WTC11 (cell line): ENCODE measurements at regions not wholly inside any gene's neighbourhood (a gene's known extent, or its start where the extent isn't known, plus 50 kb on each side); places are given as distances from the start of the nearest gene placed in this dataset.

Source experiments
- ATAC-seq: fragments of 200-7000 bp; cut with Tn5 transposase; 2 replicates; pipeline ENCODE4 v1.10.0; 2021; ENCODE audit warnings: mild to moderate bottlenecking, moderate library complexity
- CTCF ChIA-PET: fragments of 300-600 bp; sonication (Branson Sonifier 250); formaldehyde crosslinking; loops from one replicate; lab custom pipeline; 2021; ENCODE audit warnings: antibody characterized with exemption; lab: Charles Lee
- POLR2A ChIA-PET: fragments of 350-600 bp; sonication (Branson Sonifier 250); formaldehyde crosslinking; loops from one replicate; lab custom pipeline; 2021; ENCODE audit warnings: antibody characterized with exemption; lab: Charles Lee
- DNase-seq: peaks from one replicate; pipeline ENCODE4 v3.0.0; 2021; ENCODE audit warnings: low spot score
- H3K27ac Mint-ChIP-seq: 2 replicates; pipeline ENCODE4 v1.8.0; 2021; ENCODE audit warnings: mixed read lengths
- H3K27me3 Mint-ChIP-seq: 2 replicates; pipeline ENCODE4 v1.8.0; 2021; ENCODE audit warnings: low read depth, mild to moderate bottlenecking, moderate library complexity, mixed read lengths
- H3K36me3 Mint-ChIP-seq: 2 replicates; pipeline ENCODE4 v1.8.0; 2021; ENCODE audit warnings: mixed read lengths
- H3K4me1 Mint-ChIP-seq: 2 replicates; pipeline ENCODE4 v1.8.0; 2022; ENCODE audit warnings: mixed read lengths
- H3K4me3 Mint-ChIP-seq: 2 replicates; pipeline ENCODE4 v1.8.0; 2021; ENCODE audit warnings: mild to moderate bottlenecking, moderate library complexity, mixed read lengths
- H3K9me3 Mint-ChIP-seq: 2 replicates; pipeline ENCODE4 v1.8.0; 2021; ENCODE audit warnings: mixed read lengths
- GABPB1 ChIP-seq: sonication (generic); formaldehyde crosslinking; IDR thresholded peaks from 2 replicates; pipeline ENCODE4 v1.8.1; 2023; ENCODE audit warnings: mild to moderate bottlenecking, missing genetic modification reagents
- JAZF1 ChIP-seq: fragments of 250-450 bp; sonication (Bioruptor Pico); IDR thresholded peaks from 2 replicates; pipeline ENCODE4 v1.9.0; 2021; ENCODE audit warnings: moderate library complexity, mild to moderate bottlenecking, inconsistent platforms
- NFATC4 ChIP-seq: fragments of 250-450 bp; sonication (Bioruptor Pico); IDR thresholded peaks from 2 replicates; pipeline ENCODE4 v1.9.0; 2021; ENCODE audit warnings: mild to moderate bottlenecking
- RORB ChIP-seq: fragments of 250-450 bp; sonication (Bioruptor Pico); IDR thresholded peaks from 2 replicates; pipeline ENCODE4 v1.9.0; 2021; ENCODE audit warnings: mild to moderate bottlenecking
- SP1 ChIP-seq: sonication (generic); formaldehyde crosslinking; conservative IDR thresholded peaks from 2 replicates; pipeline ENCODE4 v1.8.1; 2022; ENCODE audit warnings: missing genetic modification reagents
- TCF7 ChIP-seq: sonication (generic); formaldehyde crosslinking; IDR thresholded peaks from 2 replicates; pipeline ENCODE4 v1.8.0; 2022; ENCODE audit warnings: mild to moderate bottlenecking, low read depth, missing genetic modification reagents, moderate library complexity
- TEAD1 ChIP-seq: sonication (generic); formaldehyde crosslinking; IDR thresholded peaks from 2 replicates; pipeline ENCODE4 v1.8.0; 2022; ENCODE audit warnings: mild to moderate bottlenecking, missing genetic modification reagents
- TF ChIP-seq, protein P1 (sequence below): sonication (generic); formaldehyde crosslinking; IDR thresholded peaks from 2 replicates; pipeline ENCODE4 v1.8.0; 2023; ENCODE audit warnings: mild to moderate bottlenecking, missing genetic modification reagents
- TF ChIP-seq, protein P2 (sequence below): sonication (generic); formaldehyde crosslinking; IDR thresholded peaks from 2 replicates; pipeline ENCODE4 v1.8.1; 2023; ENCODE audit warnings: mild to moderate bottlenecking, missing genetic modification reagents, borderline replicate concordance
- TF ChIP-seq, protein P3 (sequence below): fragments of 250-450 bp; sonication (Bioruptor Pico); conservative IDR thresholded peaks from 2 replicates; pipeline ENCODE4 v1.9.0; 2021; ENCODE audit warnings: mild to moderate bottlenecking
- TF ChIP-seq, protein P4 (sequence below): sonication (generic); formaldehyde crosslinking; IDR thresholded peaks from 2 replicates; pipeline ENCODE4 v1.8.0; 2022; ENCODE audit warnings: missing genetic modification reagents
- TF ChIP-seq, protein P5 (sequence below): sonication (generic); formaldehyde crosslinking; IDR thresholded peaks from 2 replicates; pipeline ENCODE4 v1.8.0; 2022; ENCODE audit warnings: mild to moderate bottlenecking, missing genetic modification reagents
- TF ChIP-seq, protein P6 (sequence below): sonication (generic); formaldehyde crosslinking; IDR thresholded peaks from 2 replicates; pipeline ENCODE4 v1.8.0; 2022; ENCODE audit warnings: mild to moderate bottlenecking, missing genetic modification reagents
- TF ChIP-seq, protein P7 (sequence below): fragments of 200-600 bp; IDR thresholded peaks from 2 replicates; pipeline ENCODE4 v1.8.0; 2022; ENCODE audit warnings: antibody characterized with exemption

DNA sequence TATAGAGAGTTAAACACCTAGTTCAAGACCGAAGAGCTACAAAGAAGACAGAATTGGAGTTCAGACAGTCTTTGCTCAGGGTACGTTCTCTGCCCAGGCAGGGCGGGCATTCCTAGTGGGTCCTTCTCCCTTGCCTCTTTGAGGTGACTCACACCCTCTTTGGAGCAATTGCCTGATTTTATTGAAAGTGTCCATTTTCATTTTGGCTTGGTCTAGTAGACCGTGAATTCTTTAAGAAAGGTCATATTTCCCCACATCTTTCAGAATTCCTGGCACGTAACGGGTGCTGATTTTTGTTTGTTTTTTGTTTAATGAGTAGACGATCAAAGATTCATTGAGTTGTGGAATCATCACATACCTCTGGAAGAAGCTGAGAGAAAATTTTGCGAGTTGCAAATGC, 871.5 kb downstream of the RNF144A start (continued):
- TF ChIP-seq, protein P1, sequence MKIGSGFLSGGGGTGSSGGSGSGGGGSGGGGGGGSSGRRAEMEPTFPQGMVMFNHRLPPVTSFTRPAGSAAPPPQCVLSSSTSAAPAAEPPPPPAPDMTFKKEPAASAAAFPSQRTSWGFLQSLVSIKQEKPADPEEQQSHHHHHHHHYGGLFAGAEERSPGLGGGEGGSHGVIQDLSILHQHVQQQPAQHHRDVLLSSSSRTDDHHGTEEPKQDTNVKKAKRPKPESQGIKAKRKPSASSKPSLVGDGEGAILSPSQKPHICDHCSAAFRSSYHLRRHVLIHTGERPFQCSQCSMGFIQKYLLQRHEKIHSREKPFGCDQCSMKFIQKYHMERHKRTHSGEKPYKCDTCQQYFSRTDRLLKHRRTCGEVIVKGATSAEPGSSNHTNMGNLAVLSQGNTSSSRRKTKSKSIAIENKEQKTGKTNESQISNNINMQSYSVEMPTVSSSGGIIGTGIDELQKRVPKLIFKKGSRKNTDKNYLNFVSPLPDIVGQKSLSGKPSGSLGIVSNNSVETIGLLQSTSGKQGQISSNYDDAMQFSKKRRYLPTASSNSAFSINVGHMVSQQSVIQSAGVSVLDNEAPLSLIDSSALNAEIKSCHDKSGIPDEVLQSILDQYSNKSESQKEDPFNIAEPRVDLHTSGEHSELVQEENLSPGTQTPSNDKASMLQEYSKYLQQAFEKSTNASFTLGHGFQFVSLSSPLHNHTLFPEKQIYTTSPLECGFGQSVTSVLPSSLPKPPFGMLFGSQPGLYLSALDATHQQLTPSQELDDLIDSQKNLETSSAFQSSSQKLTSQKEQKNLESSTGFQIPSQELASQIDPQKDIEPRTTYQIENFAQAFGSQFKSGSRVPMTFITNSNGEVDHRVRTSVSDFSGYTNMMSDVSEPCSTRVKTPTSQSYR (CRISPR knock-in tag), result no peak

DNA sequence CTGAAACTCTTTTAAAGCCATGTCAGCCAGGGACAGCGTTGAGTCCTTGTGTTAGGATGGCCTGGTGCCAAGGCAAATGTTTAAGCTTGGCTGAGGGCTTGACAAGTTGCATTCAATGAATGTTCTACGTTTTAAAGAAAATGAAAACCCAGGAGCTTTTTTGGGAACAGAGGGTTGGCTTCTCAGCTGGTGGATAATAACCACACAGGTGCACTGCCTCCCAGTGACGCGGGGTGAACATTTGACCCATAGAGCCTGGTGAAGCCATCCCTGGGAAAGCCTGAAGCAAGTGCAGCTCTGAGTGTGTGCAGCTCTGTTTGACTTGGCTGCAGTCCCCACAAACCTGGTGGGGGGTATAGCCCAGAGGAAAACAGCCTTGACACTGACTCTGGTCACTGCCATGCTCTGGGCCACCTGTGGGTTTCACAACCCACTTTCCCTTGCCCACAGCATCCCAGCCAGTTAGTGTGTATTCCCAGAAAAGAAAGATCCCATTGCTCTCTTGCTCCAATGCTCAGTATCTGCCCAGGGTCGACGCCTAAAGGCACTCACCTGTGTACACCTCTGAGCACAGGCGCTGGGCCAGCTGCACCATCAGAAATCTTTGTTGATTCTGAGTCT, 874.9 kb downstream of the RNF144A start:
- Mint-ChIP-seq H3K9me3 (peaks cover 12% of the 10 kb centered on the region), H3K27ac (no peak overlapping the region), H3K4me1 (peaks cover 6% of the 10 kb centered on the region), H3K36me3 (peaks cover 2% of the 10 kb centered on the region; the same call in 1 of the 2 replicates), H3K27me3 (peaks cover 8% of the 10 kb centered on the region; the same call in 1 of the 2 replicates), H3K4me3 (no peak overlapping the region)
- ChIA-PET CTCF (no interaction called here), POLR2A (no interaction called here)
- ATAC-seq (no peak), DNase-seq (no peak)
- TF ChIP-seq, protein P2, sequence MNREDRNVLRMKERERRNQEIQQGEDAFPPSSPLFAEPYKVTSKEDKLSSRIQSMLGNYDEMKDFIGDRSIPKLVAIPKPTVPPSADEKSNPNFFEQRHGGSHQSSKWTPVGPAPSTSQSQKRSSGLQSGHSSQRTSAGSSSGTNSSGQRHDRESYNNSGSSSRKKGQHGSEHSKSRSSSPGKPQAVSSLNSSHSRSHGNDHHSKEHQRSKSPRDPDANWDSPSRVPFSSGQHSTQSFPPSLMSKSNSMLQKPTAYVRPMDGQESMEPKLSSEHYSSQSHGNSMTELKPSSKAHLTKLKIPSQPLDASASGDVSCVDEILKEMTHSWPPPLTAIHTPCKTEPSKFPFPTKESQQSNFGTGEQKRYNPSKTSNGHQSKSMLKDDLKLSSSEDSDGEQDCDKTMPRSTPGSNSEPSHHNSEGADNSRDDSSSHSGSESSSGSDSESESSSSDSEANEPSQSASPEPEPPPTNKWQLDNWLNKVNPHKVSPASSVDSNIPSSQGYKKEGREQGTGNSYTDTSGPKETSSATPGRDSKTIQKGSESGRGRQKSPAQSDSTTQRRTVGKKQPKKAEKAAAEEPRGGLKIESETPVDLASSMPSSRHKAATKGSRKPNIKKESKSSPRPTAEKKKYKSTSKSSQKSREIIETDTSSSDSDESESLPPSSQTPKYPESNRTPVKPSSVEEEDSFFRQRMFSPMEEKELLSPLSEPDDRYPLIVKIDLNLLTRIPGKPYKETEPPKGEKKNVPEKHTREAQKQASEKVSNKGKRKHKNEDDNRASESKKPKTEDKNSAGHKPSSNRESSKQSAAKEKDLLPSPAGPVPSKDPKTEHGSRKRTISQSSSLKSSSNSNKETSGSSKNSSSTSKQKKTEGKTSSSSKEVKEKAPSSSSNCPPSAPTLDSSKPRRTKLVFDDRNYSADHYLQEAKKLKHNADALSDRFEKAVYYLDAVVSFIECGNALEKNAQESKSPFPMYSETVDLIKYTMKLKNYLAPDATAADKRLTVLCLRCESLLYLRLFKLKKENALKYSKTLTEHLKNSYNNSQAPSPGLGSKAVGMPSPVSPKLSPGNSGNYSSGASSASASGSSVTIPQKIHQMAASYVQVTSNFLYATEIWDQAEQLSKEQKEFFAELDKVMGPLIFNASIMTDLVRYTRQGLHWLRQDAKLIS (CRISPR knock-in tag), result no peak
- TF ChIP-seq, protein P3, sequence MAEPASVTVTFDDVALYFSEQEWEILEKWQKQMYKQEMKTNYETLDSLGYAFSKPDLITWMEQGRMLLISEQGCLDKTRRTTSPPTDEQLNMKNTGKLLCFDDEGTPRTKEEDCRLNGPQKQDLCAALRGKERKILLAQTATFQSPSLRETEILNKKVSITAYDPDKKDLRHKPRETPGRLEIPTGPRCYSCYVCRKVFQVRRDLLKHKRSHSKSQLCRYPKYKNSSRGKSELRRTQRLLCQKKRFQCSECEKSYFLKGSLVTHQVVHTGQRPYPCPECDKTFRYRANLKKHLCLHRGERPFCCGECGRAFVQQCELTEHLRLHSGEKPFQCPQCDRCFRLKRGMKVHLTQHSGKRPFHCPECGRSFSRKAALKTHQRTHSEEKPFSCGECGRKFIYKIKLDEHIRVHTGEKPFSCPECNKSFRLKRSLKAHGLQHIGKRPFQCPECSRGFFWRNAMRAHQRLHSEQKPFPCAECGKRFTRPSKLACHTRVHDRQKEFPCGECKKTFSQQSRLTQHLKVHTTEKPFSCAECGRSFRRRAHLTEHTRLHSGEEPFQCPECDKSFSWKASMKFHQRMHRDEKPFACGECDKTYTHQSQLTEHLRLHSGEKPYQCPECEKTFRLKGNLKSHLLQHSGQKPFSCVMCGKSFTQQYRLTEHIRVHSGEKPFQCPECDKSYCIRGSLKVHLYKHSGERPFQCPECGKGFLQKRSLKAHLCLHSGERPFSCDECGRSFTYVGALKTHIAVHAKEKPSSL (CRISPR knock-in tag), result no peak
- TF ChIP-seq, protein P4, sequence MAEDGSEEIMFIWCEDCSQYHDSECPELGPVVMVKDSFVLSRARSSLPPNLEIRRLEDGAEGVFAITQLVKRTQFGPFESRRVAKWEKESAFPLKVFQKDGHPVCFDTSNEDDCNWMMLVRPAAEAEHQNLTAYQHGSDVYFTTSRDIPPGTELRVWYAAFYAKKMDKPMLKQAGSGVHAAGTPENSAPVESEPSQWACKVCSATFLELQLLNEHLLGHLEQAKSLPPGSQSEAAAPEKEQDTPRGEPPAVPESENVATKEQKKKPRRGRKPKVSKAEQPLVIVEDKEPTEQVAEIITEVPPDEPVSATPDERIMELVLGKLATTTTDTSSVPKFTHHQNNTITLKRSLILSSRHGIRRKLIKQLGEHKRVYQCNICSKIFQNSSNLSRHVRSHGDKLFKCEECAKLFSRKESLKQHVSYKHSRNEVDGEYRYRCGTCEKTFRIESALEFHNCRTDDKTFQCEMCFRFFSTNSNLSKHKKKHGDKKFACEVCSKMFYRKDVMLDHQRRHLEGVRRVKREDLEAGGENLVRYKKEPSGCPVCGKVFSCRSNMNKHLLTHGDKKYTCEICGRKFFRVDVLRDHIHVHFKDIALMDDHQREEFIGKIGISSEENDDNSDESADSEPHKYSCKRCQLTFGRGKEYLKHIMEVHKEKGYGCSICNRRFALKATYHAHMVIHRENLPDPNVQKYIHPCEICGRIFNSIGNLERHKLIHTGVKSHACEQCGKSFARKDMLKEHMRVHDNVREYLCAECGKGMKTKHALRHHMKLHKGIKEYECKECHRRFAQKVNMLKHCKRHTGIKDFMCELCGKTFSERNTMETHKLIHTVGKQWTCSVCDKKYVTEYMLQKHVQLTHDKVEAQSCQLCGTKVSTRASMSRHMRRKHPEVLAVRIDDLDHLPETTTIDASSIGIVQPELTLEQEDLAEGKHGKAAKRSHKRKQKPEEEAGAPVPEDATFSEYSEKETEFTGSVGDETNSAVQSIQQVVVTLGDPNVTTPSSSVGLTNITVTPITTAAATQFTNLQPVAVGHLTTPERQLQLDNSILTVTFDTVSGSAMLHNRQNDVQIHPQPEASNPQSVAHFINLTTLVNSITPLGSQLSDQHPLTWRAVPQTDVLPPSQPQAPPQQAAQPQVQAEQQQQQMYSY (CRISPR knock-in tag), result no peak
- TF ChIP-seq TEAD1 (CRISPR knock-in tag) (no peak), JAZF1 (CRISPR knock-in tag) (no peak), TCF7 (CRISPR knock-in tag) (no peak), RORB (CRISPR knock-in tag) (no peak), GABPB1 (CRISPR knock-in tag) (no peak), SP1 (CRISPR knock-in tag) (no peak), NFATC4 (CRISPR knock-in tag) (no peak)
- TF ChIP-seq, protein P5, sequence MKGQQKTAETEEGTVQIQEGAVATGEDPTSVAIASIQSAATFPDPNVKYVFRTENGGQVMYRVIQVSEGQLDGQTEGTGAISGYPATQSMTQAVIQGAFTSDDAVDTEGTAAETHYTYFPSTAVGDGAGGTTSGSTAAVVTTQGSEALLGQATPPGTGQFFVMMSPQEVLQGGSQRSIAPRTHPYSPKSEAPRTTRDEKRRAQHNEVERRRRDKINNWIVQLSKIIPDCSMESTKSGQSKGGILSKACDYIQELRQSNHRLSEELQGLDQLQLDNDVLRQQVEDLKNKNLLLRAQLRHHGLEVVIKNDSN (CRISPR knock-in tag), result no peak
- TF ChIP-seq, protein P6, sequence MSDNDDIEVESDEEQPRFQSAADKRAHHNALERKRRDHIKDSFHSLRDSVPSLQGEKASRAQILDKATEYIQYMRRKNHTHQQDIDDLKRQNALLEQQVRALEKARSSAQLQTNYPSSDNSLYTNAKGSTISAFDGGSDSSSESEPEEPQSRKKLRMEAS (CRISPR knock-in tag), result no peak
- TF ChIP-seq, protein P7, sequence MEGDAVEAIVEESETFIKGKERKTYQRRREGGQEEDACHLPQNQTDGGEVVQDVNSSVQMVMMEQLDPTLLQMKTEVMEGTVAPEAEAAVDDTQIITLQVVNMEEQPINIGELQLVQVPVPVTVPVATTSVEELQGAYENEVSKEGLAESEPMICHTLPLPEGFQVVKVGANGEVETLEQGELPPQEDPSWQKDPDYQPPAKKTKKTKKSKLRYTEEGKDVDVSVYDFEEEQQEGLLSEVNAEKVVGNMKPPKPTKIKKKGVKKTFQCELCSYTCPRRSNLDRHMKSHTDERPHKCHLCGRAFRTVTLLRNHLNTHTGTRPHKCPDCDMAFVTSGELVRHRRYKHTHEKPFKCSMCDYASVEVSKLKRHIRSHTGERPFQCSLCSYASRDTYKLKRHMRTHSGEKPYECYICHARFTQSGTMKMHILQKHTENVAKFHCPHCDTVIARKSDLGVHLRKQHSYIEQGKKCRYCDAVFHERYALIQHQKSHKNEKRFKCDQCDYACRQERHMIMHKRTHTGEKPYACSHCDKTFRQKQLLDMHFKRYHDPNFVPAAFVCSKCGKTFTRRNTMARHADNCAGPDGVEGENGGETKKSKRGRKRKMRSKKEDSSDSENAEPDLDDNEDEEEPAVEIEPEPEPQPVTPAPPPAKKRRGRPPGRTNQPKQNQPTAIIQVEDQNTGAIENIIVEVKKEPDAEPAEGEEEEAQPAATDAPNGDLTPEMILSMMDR, result no peak
